ENCODE measurements at regions not wholly inside any gene's neighbourhood (a gene's known extent, or its start where the extent isn't known, plus 50 kb on each side); places are given as distances from the start of the nearest gene placed in this dataset.

DNA sequence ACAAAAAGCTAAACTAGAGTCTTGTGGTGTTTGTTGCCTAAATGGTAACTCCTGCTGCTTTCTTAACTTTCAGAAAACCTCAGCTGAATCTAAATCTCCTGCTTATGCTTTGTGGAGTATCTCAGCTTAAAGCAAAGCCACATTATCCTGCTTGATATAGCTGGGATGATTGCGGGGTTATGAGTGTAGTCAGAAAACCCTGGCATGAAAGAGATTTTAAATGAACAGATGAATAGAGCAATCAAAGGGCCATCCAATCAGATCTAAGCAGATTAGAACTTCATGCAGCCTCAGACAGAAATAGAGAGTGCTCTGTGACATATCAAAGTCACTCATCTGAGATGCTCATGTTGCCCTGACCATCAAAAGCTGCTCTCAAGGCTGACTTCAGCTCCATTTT lies 305.5 kb downstream of the DMRT2 start:
- TF ChIP-seq SUZ12 (IDR thresholded peaks at IDR 0.05; ENCODE audit: extremely low read depth, insufficient read depth, insufficient read length) (no peak), YY1 (IDR thresholded peaks at IDR 0.05; ENCODE audit: insufficient read depth, insufficient read length) (no peak), ZNF274 (IDR thresholded peaks at IDR 0.05; ENCODE audit: low read depth, low read length) (no peak)

Measured in NT2/D1 (cell line).